GM12801 (cell line): ENCODE measurements at regions not wholly inside any gene's neighbourhood (a gene's known extent, or its start where the extent isn't known, plus 50 kb on each side); places are given as distances from the start of the nearest gene placed in this dataset.

Source experiments
- CTCF ChIP-seq: IDR thresholded peaks from one replicate; pipeline ENCODE4 v1.5.1; 2011; ENCODE audit warnings: control low read depth; ENCODE audit not compliant: insufficient read length; ENCODE audit errors: extremely low read depth

- no peak for TF ChIP-seq CTCF
Observed at GRCh38 chr13:95470574-95471366, 81.8 kb upstream of the CLDN10 start.

GRCh38 chr13:95471960-95472359, 80.6 kb upstream of the CLDN10 start:
- TF ChIP-seq CTCF, result no peak

GRCh38 chr13:95474992-95475391, 77.5 kb upstream of the CLDN10 start:
- no peak for TF ChIP-seq CTCF

GRCh38 chr13:95477187-95477586, 75.3 kb upstream of the CLDN10 start:
- TF ChIP-seq CTCF, result no peak

- TF ChIP-seq CTCF, result no peak
Observed at GRCh38 chr13:95479731-95480130, 72.8 kb upstream of the CLDN10 start.

GRCh38 chr13:95480131-95480545, 72.4 kb upstream of the CLDN10 start:
- no peak for TF ChIP-seq CTCF

GRCh38 chr13:95480791-95481780, 71.4 kb upstream of the CLDN10 start:
- no peak for TF ChIP-seq CTCF
